ENCODE measurements at regions not wholly inside any gene's neighbourhood (a gene's known extent, or its start where the extent isn't known, plus 50 kb on each side); places are given as distances from the start of the nearest gene placed in this dataset.

- ChIA-PET POLR2A (no interaction called here), CTCF (ENCODE audit: low intra/inter-chr PET ratio) (no interaction called here)
- DNase-seq (ENCODE audit: extremely low read depth in 1 of 4, low spot score in 3 of 4) (no peak), ATAC-seq (no peak), FAIRE-seq (no peak)
- H3K27me3 ChIP-seq (ENCODE audit: control insufficient read depth in 2 of 2, insufficient read depth in 2 of 2, low read length in 2 of 2): peaks cover 0 to 18% of the 10 kb centered on the region in 2 experiments; a peak in 3 of 5 replicates
- BruUV-seq (replicated peaks): no TSS peak
- H2AFZ ChIP-seq (ENCODE audit: low read depth, low read length): no peak overlapping the region
- no peak overlapping the region for H3K4me2 ChIP-seq (ENCODE audit: insufficient read depth, low read length)
- no peak overlapping the region for H3K4me3 ChIP-seq
- H3K4me1 ChIP-seq (replicated peaks in 1 of 2; ENCODE audit: control insufficient read depth in 2 of 2, insufficient read depth in 2 of 2, low read length in 2 of 2): peaks cover 0 to 7% of the 10 kb centered on the region in 2 experiments; a peak in 2 of 5 replicates
- H3K9ac ChIP-seq (ENCODE audit: insufficient read depth in 1 of 2, low read depth in 2 of 2, low read length in 2 of 2): no peak overlapping the region
- whole genome bisulfite sequencing (ENCODE audit: insufficient coverage, low coverage, missing lambda C conversion rate): 5% methylated on average over 8 of the region's 8 CpGs
- H3K36me3 ChIP-seq (ENCODE audit: control insufficient read depth, insufficient read depth, low read length): no peaks in the 10 kb centered on the region
- in situ Hi-C loops (cut with MboI) (no loop called here), intact Hi-C loops (cut with micrococcal nuclease) (no loop called here)
- TF ChIP-seq CBX8 (IDR thresholded peaks at IDR 0.05; ENCODE audit: borderline replicate concordance, extremely low read depth, low read depth, low read length, poor library complexity, severe bottlenecking) (no peak), FOXM1 (IDR thresholded peaks at IDR 0.05; ENCODE audit: low read depth) (no peak), FOXM1 (CRISPR knock-in tag; IDR thresholded peaks at IDR 0.05; ENCODE audit: low read depth) (no peak), THRA (IDR thresholded peaks at IDR 0.05) (no peak), NR3C1 (CRISPR knock-in tag; IDR thresholded peaks at IDR 0.05) (no peak), ZNF12 (CRISPR knock-in tag; IDR thresholded peaks at IDR 0.05) (no peak), ZNF699 (CRISPR knock-in tag; IDR thresholded peaks at IDR 0.05; ENCODE audit: insufficient replicate concordance) (no peak), DIDO1 (tag; IDR thresholded peaks at IDR 0.05; ENCODE audit: low read depth) (no peak), ZNF140 (CRISPR knock-in tag; IDR thresholded peaks at IDR 0.05) (no peak), CC2D1A (IDR thresholded peaks at IDR 0.05) (no peak), NUFIP1 (IDR thresholded peaks at IDR 0.05; ENCODE audit: partially characterized antibody) (no peak), SMARCA5 (IDR thresholded peaks at IDR 0.05) (no peak), BRD9 (IDR thresholded peaks at IDR 0.05; ENCODE audit: low read depth, partially characterized antibody) (no peak)
- TF ChIP-seq, protein P1, sequence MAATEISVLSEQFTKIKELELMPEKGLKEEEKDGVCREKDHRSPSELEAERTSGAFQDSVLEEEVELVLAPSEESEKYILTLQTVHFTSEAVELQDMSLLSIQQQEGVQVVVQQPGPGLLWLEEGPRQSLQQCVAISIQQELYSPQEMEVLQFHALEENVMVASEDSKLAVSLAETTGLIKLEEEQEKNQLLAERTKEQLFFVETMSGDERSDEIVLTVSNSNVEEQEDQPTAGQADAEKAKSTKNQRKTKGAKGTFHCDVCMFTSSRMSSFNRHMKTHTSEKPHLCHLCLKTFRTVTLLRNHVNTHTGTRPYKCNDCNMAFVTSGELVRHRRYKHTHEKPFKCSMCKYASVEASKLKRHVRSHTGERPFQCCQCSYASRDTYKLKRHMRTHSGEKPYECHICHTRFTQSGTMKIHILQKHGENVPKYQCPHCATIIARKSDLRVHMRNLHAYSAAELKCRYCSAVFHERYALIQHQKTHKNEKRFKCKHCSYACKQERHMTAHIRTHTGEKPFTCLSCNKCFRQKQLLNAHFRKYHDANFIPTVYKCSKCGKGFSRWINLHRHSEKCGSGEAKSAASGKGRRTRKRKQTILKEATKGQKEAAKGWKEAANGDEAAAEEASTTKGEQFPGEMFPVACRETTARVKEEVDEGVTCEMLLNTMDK (IDR thresholded peaks at IDR 0.05; ENCODE audit: borderline replicate concordance, insufficient read depth, low read depth, low read length, poor library complexity, severe bottlenecking): no peak
- H3K9me3 ChIP-seq (replicated peaks; ENCODE audit: control insufficient read depth, insufficient read depth, low read depth, low read length): 0 out of 2 replicates have a peak, but pooled peaks cover 2% of the 10 kb centered on the region
- H3K27ac ChIP-seq (ENCODE audit: extremely low read depth, low read depth, low read length): no peak overlapping the region
- H3K79me2 ChIP-seq (ENCODE audit: control insufficient read depth, insufficient read depth, low read length): no peaks in the 10 kb centered on the region
- no peaks in the 10 kb centered on the region for H3K9me1 ChIP-seq (ENCODE audit: control insufficient read depth, insufficient read depth, low read length)
- no peaks in the 10 kb centered on the region for H4K20me1 ChIP-seq (replicated peaks; ENCODE audit: control insufficient read depth, insufficient read depth, low read length)
These were observed 57.8 kb upstream of the STX18 start for GRCh38 chr4:4599481-4600275.

All from K562 (cell line).